GM12878 (cell line): ENCODE measurements at regions not wholly inside any gene's neighbourhood (a gene's known extent, or its start where the extent isn't known, plus 50 kb on each side); places are given as distances from the start of the nearest gene placed in this dataset.

ENCODE experiments used
- ATAC-seq: fragments of 200-7000 bp; cut with Tn5 transposase; 3 replicates; pipeline ENCODE4 v1.9.1; 2020; ENCODE audit warnings: mild to moderate bottlenecking, moderate library complexity
- BruUV-seq: library from RNA; stranded (reverse); fragments of 400-500 nt; replicated peaks from 2 replicates; lab custom pipeline; 2021; lab: Mats Ljungman, UMichigan
- CTCF ChIA-PET: fragments of 300-600 bp; sonication (Branson Sonifier 250); formaldehyde crosslinking; extraction: SDS; loops from one replicate; lab custom pipeline; 2021; ENCODE audit warnings: inconsistent platforms; lab: Yijun Ruan, JAX
- POLR2A ChIA-PET: fragments of 350-600 bp; formaldehyde crosslinking; extraction: SDS; loops from one replicate; lab custom pipeline; 2021; ENCODE audit warnings: inconsistent platforms; lab: Charles Lee
- RAD21 ChIA-PET: fragments of 300-600 bp; sonication (Branson Sonifier 250); formaldehyde crosslinking; loops from one replicate; lab custom pipeline; 2023; ENCODE audit warnings: antibody characterized with exemption; ENCODE audit not compliant: unreplicated experiment; lab: Charles Lee
- SMC1A ChIA-PET: fragments of 300-600 bp; sonication (Branson Sonifier 250); formaldehyde crosslinking; loops from one replicate; lab custom pipeline; 2023; ENCODE audit not compliant: unreplicated experiment, uncharacterized antibody; lab: Charles Lee
- DNase-seq: peaks from one replicate; pipeline ENCODE4 v3.0.0-alpha.2; 2011; ENCODE audit warnings: low read depth, low spot score
- FAIRE-seq: peaks from 3 replicates; lab custom pipeline; 2011; peaks lifted over from hg19 to GRCh38; lab: Jason Lieb, UNC
- H2AFZ ChIP-seq: 2 replicates; pipeline ENCODE4 v1.6.0; 2011; ENCODE audit warnings: low read depth, low read length, control low read depth; ENCODE audit not compliant: control insufficient read depth
- H3K27ac ChIP-seq: 2 replicates; pipeline ENCODE4 v1.5.1; 2011; ENCODE audit warnings: control low read depth; ENCODE audit not compliant: control insufficient read depth, insufficient read depth
- H3K27me3 ChIP-seq, 2 experiments: replicated peaks in 1 of 2; 2 replicates each; pipeline versions ENCODE4 v1.6.0 to v1.6.1; 2011; ENCODE audit warnings: low read length in 1 of 2; ENCODE audit not compliant: control insufficient read depth in 2 of 2, insufficient read depth in 2 of 2
- H3K36me3 ChIP-seq, 2 experiments: 2 replicates each; pipeline ENCODE4 v1.5.1; 2011; ENCODE audit warnings: low read length in 1 of 2; ENCODE audit not compliant: control insufficient read depth in 2 of 2, insufficient read depth in 2 of 2
- H3K4me1 ChIP-seq: 2 replicates; pipeline ENCODE4 v1.6.1; 2011; ENCODE audit warnings: mild to moderate bottlenecking, low read length, moderate library complexity, mixed read lengths; ENCODE audit not compliant: control insufficient read depth, insufficient read depth
- H3K4me2 ChIP-seq: 2 replicates; pipeline ENCODE4 v1.6.0; 2011; ENCODE audit warnings: control low read depth; ENCODE audit not compliant: control insufficient read depth, insufficient read depth
- H3K4me3 ChIP-seq: fragments of 200-600 bp; sonication (generic); 2 replicates; pipeline ENCODE4 v1.5.1; 2016
- H3K79me2 ChIP-seq: 2 replicates; pipeline ENCODE4 v1.6.0; 2011; ENCODE audit warnings: low read length; ENCODE audit not compliant: control insufficient read depth, insufficient read depth
- H3K9ac ChIP-seq: 2 replicates; pipeline ENCODE4 v1.8.0; 2011; ENCODE audit warnings: low read length, control low read depth, mixed read lengths; ENCODE audit not compliant: control insufficient read depth, insufficient read depth
- H3K9me3 ChIP-seq: replicated peaks from 3 replicates; pipeline ENCODE4 v1.5.1; 2011; ENCODE audit warnings: mild to moderate bottlenecking, low read length; ENCODE audit not compliant: control insufficient read depth, insufficient read depth
- H4K20me1 ChIP-seq: 2 replicates; pipeline ENCODE4 v1.6.0; 2011; ENCODE audit not compliant: control insufficient read depth, insufficient read depth
- CBX5 ChIP-seq: sonication (generic); IDR thresholded peaks from 2 replicates; pipeline ENCODE4 v1.6.1; 2016; ENCODE audit warnings: low read depth, moderate library complexity, mild to moderate bottlenecking, inconsistent platforms
- CREM ChIP-seq: IDR thresholded peaks from 2 replicates; pipeline ENCODE4 v1.6.1; 2014; ENCODE audit warnings: antibody characterized with exemption, low read depth
- EED ChIP-seq: sonication (generic); IDR thresholded peaks from 2 replicates; pipeline ENCODE4 v1.6.1; 2016; ENCODE audit warnings: antibody characterized with exemption, low read depth
- PAX8 ChIP-seq: fragments of 450-650 bp; IDR thresholded peaks from 2 replicates; pipeline ENCODE4 v1.6.1; 2017; ENCODE audit warnings: mild to moderate bottlenecking, moderate library complexity
- SMAD1 ChIP-seq: fragments of 450-650 bp; IDR thresholded peaks from 2 replicates; pipeline ENCODE4 v1.6.1; 2018; ENCODE audit warnings: mild to moderate bottlenecking, low read depth; ENCODE audit not compliant: partially characterized antibody
- TCF12 ChIP-seq: IDR thresholded peaks from 2 replicates; pipeline ENCODE4 v1.6.1; 2011; ENCODE audit warnings: low read depth, mild to moderate bottlenecking, low read length
- ZNF274 ChIP-seq: IDR thresholded peaks from one replicate; pipeline ENCODE4 v1.8.0; 2011; ENCODE audit not compliant: insufficient read length, insufficient read depth
- ZNF384 ChIP-seq: IDR thresholded peaks from 2 replicates; pipeline ENCODE4 v1.6.1; 2012; ENCODE audit warnings: low read depth, mild to moderate bottlenecking, low read length, improper control_type of control experiment, borderline replicate concordance
- ZZZ3 ChIP-seq: IDR thresholded peaks from 2 replicates; pipeline ENCODE4 v1.6.1; 2011; ENCODE audit warnings: low read depth; ENCODE audit not compliant: control insufficient read depth, insufficient read length
- WGBS: methylation state at CpG from one replicate; pipeline ENCODE4 v1.1.6; 2016; ENCODE audit warnings: low lambda C conversion rate; ENCODE audit not compliant: insufficient replicate concordance, insufficient coverage; ENCODE audit errors: missing lambda C conversion rate; 5-methylcytosine and 5-hydroxymethylcytosine counted together
- in situ Hi-C: fragments of 300-500 bp; cut with MboI; formaldehyde crosslinking; loops from 9 replicates; pipeline ENCODE4 v1.14.3; 2018; ENCODE audit warnings: mixed read lengths
- intact Hi-C: fragments of 100-400 bp; cut with micrococcal nuclease; formaldehyde crosslinking; loops from one replicate; pipeline ENCODE4 v1.14.2; 2022; ENCODE audit not compliant: unreplicated experiment
- TF ChIP-seq, protein P1 (sequence below): fragments of 450-650 bp; IDR thresholded peaks from 2 replicates; pipeline ENCODE4 v1.6.1; 2017; ENCODE audit warnings: borderline replicate concordance
- TF ChIP-seq, protein P2 (sequence below): IDR thresholded peaks from 2 replicates; pipeline ENCODE4 v1.6.1; 2012; ENCODE audit warnings: improper control_type of control experiment, low read depth, low read length; ENCODE audit not compliant: insufficient replicate concordance
- TF ChIP-seq, protein P3 (sequence below): IDR thresholded peaks from 2 replicates; pipeline ENCODE4 v1.6.1; 2012; ENCODE audit warnings: low read depth, low read length, improper control_type of control experiment
- TF ChIP-seq, protein P4 (sequence below): IDR thresholded peaks from 2 replicates; pipeline ENCODE4 v1.6.1; 2012; ENCODE audit warnings: low read depth, low read length, improper control_type of control experiment

DNA sequence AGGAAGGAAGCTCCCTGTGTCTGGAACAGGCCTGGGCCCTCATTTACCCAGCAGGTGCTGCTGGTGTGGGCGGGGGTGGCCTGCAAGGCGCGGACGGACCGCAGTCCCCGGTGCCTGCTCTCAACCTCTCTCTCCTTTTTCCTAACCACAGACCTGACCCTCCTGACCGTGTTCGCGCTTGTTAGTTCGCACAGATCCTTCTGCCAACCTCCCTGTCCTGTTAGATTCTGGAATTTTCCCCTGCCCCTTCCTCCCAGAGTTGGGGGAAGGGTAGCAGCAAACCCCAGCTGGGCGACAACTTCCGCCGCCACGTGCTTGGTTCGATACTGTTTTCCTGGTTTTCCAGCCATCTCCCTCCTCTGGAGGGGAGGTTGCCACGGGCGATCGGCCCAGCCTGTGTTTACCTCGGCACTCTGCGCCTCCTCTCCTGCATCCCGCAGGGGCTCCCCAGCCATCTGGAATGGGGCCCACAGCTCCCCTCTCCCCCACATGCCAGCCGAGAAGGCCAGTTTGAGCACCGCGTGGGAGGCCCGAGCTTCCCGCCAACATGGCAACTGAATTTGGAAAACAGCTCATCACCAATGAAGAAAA, 70.8 kb upstream of the UNC5A start (continued):
- TF ChIP-seq, protein P1, sequence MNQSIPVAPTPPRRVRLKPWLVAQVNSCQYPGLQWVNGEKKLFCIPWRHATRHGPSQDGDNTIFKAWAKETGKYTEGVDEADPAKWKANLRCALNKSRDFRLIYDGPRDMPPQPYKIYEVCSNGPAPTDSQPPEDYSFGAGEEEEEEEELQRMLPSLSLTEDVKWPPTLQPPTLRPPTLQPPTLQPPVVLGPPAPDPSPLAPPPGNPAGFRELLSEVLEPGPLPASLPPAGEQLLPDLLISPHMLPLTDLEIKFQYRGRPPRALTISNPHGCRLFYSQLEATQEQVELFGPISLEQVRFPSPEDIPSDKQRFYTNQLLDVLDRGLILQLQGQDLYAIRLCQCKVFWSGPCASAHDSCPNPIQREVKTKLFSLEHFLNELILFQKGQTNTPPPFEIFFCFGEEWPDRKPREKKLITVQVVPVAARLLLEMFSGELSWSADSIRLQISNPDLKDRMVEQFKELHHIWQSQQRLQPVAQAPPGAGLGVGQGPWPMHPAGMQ = no peak
- TF ChIP-seq, all 136 proteins: peak for 0

DNA sequence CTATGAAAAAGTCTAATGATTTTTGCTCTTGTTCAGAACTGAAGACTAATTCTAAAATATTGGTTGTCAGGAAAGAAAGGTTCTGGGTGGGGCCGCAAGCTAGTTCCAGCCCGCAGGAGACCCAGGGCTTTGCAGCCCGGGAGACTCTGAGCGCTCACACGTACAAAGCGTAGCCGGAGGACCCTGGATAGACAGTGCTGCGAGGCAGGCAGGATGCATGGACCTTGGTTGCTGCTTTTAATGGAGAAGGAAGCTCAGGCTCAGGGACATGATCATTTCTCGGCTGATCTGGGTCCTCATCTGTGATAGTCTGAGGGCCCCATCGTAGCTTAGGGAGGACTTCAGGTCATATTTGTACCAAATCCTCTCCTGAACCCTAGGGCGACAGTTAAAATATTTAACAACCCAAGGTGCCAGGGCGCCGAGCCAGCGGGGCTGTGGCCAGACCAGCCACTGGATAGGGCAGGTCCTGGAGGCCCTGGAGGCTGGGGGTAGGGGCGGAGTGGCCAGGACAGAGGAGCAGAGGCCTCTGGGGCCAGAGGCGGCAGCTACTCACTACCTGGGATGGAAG, 70.1 kb upstream of the UNC5A start:
- intact Hi-C loops = no loop called here
- no peaks in the 10 kb centered on the region; the same call in 1 of the 2 replicates for H3K4me1 ChIP-seq
- H3K27ac ChIP-seq = no peak overlapping the region
- no peak for ATAC-seq
- no peak overlapping the region for H3K9ac ChIP-seq
- H3K36me3 ChIP-seq = no peaks in the 10 kb centered on the region
- ChIA-PET CTCF (interaction anchor here (1.9 kb wide), 1 partner anchor 80 kb away, joined by 7 read pairs; no protein-coding TSS in a partner anchor), SMC1A (interaction anchor here (0.9 kb wide), 1 partner anchor 79 kb away, joined by 5 read pairs; no protein-coding TSS in a partner anchor), RAD21 (no interaction called here), POLR2A (interaction anchor here (0.6 kb wide), 1 partner anchor 1183 kb away, joined by 5 read pairs; no protein-coding TSS in a partner anchor)
- H3K4me2 ChIP-seq = no peak overlapping the region
- H3K4me3 ChIP-seq = no peak overlapping the region
- H3K27me3 ChIP-seq = peaks cover 8% of the 10 kb centered on the region in 2 experiments
- no TSS peak for BruUV-seq
- no peaks in the 10 kb centered on the region for H4K20me1 ChIP-seq
- H3K79me2 ChIP-seq = no peaks in the 10 kb centered on the region
- no peak overlapping the region for H2AFZ ChIP-seq
- DNase-seq = no peak
- in situ Hi-C loops = no loop called here
- H3K9me3 ChIP-seq = no peaks in the 10 kb centered on the region
- no peak for FAIRE-seq
- WGBS = 62% methylated on average over 16 of the region's 16 CpGs
- TF ChIP-seq ZNF274 = no peak
- TF ChIP-seq TCF12 = no peak
- TF ChIP-seq CBX5 = no peak
- TF ChIP-seq, protein P2, sequence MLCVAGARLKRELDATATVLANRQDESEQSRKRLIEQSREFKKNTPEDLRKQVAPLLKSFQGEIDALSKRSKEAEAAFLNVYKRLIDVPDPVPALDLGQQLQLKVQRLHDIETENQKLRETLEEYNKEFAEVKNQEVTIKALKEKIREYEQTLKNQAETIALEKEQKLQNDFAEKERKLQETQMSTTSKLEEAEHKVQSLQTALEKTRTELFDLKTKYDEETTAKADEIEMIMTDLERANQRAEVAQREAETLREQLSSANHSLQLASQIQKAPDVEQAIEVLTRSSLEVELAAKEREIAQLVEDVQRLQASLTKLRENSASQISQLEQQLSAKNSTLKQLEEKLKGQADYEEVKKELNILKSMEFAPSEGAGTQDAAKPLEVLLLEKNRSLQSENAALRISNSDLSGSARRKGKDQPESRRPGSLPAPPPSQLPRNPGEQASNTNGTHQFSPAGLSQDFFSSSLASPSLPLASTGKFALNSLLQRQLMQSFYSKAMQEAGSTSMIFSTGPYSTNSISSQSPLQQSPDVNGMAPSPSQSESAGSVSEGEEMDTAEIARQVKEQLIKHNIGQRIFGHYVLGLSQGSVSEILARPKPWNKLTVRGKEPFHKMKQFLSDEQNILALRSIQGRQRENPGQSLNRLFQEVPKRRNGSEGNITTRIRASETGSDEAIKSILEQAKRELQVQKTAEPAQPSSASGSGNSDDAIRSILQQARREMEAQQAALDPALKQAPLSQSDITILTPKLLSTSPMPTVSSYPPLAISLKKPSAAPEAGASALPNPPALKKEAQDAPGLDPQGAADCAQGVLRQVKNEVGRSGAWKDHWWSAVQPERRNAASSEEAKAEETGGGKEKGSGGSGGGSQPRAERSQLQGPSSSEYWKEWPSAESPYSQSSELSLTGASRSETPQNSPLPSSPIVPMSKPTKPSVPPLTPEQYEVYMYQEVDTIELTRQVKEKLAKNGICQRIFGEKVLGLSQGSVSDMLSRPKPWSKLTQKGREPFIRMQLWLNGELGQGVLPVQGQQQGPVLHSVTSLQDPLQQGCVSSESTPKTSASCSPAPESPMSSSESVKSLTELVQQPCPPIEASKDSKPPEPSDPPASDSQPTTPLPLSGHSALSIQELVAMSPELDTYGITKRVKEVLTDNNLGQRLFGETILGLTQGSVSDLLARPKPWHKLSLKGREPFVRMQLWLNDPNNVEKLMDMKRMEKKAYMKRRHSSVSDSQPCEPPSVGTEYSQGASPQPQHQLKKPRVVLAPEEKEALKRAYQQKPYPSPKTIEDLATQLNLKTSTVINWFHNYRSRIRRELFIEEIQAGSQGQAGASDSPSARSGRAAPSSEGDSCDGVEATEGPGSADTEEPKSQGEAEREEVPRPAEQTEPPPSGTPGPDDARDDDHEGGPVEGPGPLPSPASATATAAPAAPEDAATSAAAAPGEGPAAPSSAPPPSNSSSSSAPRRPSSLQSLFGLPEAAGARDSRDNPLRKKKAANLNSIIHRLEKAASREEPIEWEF = no peak
- TF ChIP-seq, protein P3, sequence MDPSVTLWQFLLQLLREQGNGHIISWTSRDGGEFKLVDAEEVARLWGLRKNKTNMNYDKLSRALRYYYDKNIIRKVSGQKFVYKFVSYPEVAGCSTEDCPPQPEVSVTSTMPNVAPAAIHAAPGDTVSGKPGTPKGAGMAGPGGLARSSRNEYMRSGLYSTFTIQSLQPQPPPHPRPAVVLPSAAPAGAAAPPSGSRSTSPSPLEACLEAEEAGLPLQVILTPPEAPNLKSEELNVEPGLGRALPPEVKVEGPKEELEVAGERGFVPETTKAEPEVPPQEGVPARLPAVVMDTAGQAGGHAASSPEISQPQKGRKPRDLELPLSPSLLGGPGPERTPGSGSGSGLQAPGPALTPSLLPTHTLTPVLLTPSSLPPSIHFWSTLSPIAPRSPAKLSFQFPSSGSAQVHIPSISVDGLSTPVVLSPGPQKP = no peak
- no peak for TF ChIP-seq ZZZ3
- TF ChIP-seq CREM = no peak
- no peak for TF ChIP-seq ZNF384
- no peak for TF ChIP-seq PAX8
- TF ChIP-seq EED = no peak
- no peak for TF ChIP-seq SMAD1
- TF ChIP-seq, protein P4, sequence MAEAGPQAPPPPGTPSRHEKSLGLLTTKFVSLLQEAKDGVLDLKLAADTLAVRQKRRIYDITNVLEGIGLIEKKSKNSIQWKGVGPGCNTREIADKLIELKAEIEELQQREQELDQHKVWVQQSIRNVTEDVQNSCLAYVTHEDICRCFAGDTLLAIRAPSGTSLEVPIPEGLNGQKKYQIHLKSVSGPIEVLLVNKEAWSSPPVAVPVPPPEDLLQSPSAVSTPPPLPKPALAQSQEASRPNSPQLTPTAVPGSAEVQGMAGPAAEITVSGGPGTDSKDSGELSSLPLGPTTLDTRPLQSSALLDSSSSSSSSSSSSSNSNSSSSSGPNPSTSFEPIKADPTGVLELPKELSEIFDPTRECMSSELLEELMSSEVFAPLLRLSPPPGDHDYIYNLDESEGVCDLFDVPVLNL = no peak
